Thyroid gland (tissue), 4 donors: ENCODE measurements at regions not wholly inside any gene's neighbourhood (a gene's known extent, or its start where the extent isn't known, plus 50 kb on each side); places are given as distances from the start of the nearest gene placed in this dataset.

ENCODE experiments used
- DNase-seq, 2 donors: peaks; one replicate each; pipeline ENCODE4 v3.0.0-alpha.2; 2019
- H3K27ac ChIP-seq, 3 donors: fragments of 200-600 bp; sonication (generic); 1 replicate in 2 of 3; 2 replicates in 1 of 3; pipeline ENCODE4 v1.5.1; 2016 to 2019; ENCODE audit warnings: mild to moderate bottlenecking in 1 of 3, moderate library complexity in 1 of 3
- H3K27me3 ChIP-seq: fragments of 200-600 bp; sonication (generic); one replicate; pipeline ENCODE4 v1.5.1; 2019
- H3K36me3 ChIP-seq, 2 donors: fragments of 200-600 bp; sonication (generic); one replicate each; pipeline ENCODE4 v1.5.1; 2016 to 2019
- H3K4me1 ChIP-seq, 2 donors: fragments of 200-600 bp; sonication (generic); one replicate each; pipeline ENCODE4 v1.5.1; 2017 to 2019
- H3K4me3 ChIP-seq, 3 donors: fragments of 200-600 bp; sonication (generic); replicated peaks in 1 of 3; 1 replicate in 2 of 3; 2 replicates in 1 of 3; pipeline ENCODE4 v1.5.1; 2016; ENCODE audit warnings: mild to moderate bottlenecking in 1 of 3
- H3K9me3 ChIP-seq: fragments of 200-600 bp; sonication (generic); one replicate; pipeline ENCODE4 v1.5.1; 2017
- POLR2A ChIP-seq, 2 donors: fragments of 450-650 bp; IDR thresholded peaks; one replicate each; pipeline ENCODE4 v1.6.1; 2017; ENCODE audit warnings: antibody characterized with exemption in 2 of 2, mild to moderate bottlenecking in 2 of 2, moderate library complexity in 1 of 2
- WGBS, 2 donors: methylation state at CpG; one replicate each; pipeline ENCODE4 v1.1.5; 2017; 5-methylcytosine and 5-hydroxymethylcytosine counted together
- intact Hi-C: fragments of 100-400 bp; cut with DNase I; formaldehyde crosslinking; loops from one replicate; pipeline ENCODE4 v1.15.1; 2023
- TF ChIP-seq, protein P1 (sequence below), 6 experiments: fragments of 200-600 bp in 3 of 6; fragments of 450-650 bp in 3 of 6; sonication (generic) in 3 of 6; IDR thresholded peaks; one replicate each; pipeline ENCODE4 v1.5.1; 2016 to 2019; ENCODE audit warnings: antibody characterized with exemption in 6 of 6, mild to moderate bottlenecking in 2 of 6, inconsistent platforms in 1 of 6, moderate library complexity in 1 of 6

- Histone ChIP-seq H3K9me3 (no peaks in the 10 kb centered on the region), H3K4me3 (no peak overlapping the region), H3K27me3 (no peaks in the 10 kb centered on the region), H3K4me1 (no peaks in the 10 kb centered on the region), H3K36me3 (no peaks in the 10 kb centered on the region), H3K27ac (no peak overlapping the region)
- no peak for TF ChIP-seq POLR2A (IDR thresholded peaks at IDR 0.05)
- TF ChIP-seq, protein P1, sequence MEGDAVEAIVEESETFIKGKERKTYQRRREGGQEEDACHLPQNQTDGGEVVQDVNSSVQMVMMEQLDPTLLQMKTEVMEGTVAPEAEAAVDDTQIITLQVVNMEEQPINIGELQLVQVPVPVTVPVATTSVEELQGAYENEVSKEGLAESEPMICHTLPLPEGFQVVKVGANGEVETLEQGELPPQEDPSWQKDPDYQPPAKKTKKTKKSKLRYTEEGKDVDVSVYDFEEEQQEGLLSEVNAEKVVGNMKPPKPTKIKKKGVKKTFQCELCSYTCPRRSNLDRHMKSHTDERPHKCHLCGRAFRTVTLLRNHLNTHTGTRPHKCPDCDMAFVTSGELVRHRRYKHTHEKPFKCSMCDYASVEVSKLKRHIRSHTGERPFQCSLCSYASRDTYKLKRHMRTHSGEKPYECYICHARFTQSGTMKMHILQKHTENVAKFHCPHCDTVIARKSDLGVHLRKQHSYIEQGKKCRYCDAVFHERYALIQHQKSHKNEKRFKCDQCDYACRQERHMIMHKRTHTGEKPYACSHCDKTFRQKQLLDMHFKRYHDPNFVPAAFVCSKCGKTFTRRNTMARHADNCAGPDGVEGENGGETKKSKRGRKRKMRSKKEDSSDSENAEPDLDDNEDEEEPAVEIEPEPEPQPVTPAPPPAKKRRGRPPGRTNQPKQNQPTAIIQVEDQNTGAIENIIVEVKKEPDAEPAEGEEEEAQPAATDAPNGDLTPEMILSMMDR (IDR thresholded peaks at IDR 0.05): no peak
- no peak for DNase-seq
- intact Hi-C loops: no loop called here
Measured at GRCh38 chr4:23463071-23463470, 426.8 kb downstream of the PPARGC1A start.

GRCh38 chr4:23458054-23458453 is 431.8 kb downstream of the PPARGC1A start:
- intact Hi-C loops: no loop called here
- no peaks in the 10 kb centered on the region for H3K36me3 ChIP-seq
- 77 to 79% methylated on average over 1 of the region's 1 CpG for WGBS, 2 donors
- DNase-seq: no peak
- TF ChIP-seq, protein P1 (IDR thresholded peaks at IDR 0.05): no peak
- TF ChIP-seq POLR2A (IDR thresholded peaks at IDR 0.05): no peak
- H3K27ac ChIP-seq: no peak overlapping the region
- H3K4me1 ChIP-seq: no peaks in the 10 kb centered on the region
- H3K9me3 ChIP-seq: no peaks in the 10 kb centered on the region
- no peak overlapping the region for H3K4me3 ChIP-seq
- H3K27me3 ChIP-seq: no peaks in the 10 kb centered on the region

DNA sequence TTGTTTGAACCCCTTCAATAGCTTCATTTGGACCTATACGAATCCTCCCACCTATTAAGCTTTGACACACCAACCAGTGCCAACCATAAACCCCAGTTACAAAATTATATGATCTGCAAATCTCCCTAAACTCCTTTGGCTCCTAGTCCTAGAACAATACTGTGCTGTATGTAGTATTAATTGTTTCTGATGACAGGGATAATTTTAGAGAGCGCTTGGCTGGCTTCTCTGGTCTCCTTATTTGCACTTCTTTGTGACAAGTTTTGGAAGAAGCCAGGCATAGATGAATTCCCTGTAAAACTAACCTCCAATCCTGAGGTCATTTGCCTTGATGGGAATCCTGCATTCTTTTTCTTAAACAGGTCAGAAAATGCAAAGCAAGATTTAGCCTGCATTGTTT is 433.0 kb downstream of the PPARGC1A start:
- no peaks in the 10 kb centered on the region for H3K9me3 ChIP-seq
- H3K27ac ChIP-seq: no peak overlapping the region
- no peak for TF ChIP-seq POLR2A (IDR thresholded peaks at IDR 0.05)
- TF ChIP-seq, protein P1 (IDR thresholded peaks at IDR 0.05): no peak
- no peaks in the 10 kb centered on the region for H3K27me3 ChIP-seq
- intact Hi-C loops: no loop called here
- DNase-seq: no peak
- no peak overlapping the region for H3K4me3 ChIP-seq
- WGBS, 2 donors: 84 to 90% methylated on average over 2 of the region's 2 CpGs
- no peaks in the 10 kb centered on the region for H3K4me1 ChIP-seq
- H3K36me3 ChIP-seq: no peaks in the 10 kb centered on the region

DNA sequence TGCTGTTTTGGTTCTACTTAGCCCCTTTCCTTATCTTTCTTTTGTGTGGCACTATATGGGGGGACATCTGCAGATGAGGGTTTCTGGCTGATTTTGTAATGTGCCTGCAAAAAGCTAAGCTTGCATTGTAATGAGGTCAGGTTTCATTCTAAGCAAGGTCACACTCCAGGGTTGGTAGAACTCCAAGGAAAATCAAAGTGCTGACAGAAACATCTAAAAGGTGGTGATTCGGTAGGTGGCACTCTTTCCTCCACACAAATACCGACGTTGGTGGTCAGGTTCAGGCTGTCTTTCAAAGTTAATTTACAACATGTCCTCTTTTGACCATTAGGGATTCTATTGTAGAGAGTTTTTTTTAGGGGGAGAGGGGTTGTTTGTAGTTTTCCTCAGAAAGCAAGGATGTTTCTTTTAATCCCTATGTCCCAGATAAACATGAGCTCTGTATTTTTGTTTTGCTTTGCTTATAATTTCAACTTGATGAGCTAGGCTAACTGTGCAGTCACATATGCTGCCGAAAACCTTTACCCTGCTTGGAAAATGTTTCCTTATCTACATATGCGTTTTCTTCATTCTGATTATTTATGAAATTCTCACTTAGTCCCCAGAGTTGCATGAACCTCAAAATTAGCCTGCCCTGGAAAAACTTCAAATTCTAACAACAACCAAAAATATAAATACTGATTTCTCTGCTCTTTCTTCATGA is 434.2 kb downstream of the PPARGC1A start:
- Histone ChIP-seq H3K9me3 (no peaks in the 10 kb centered on the region), H3K4me1 (no peaks in the 10 kb centered on the region), H3K4me3 (no peak overlapping the region), H3K27me3 (no peaks in the 10 kb centered on the region), H3K36me3 (no peaks in the 10 kb centered on the region), H3K27ac (no peak overlapping the region)
- DNase-seq: peak; percentile 5 to 17
- no peak for TF ChIP-seq POLR2A (IDR thresholded peaks at IDR 0.05)
- TF ChIP-seq, protein P1 (IDR thresholded peaks at IDR 0.05): peak in 2 of 6 experiments; percentile 33 to 35
- 25 to 36% methylated on average over 5 of the region's 5 CpGs for WGBS, 2 donors
- intact Hi-C loops: no loop called here

DNA sequence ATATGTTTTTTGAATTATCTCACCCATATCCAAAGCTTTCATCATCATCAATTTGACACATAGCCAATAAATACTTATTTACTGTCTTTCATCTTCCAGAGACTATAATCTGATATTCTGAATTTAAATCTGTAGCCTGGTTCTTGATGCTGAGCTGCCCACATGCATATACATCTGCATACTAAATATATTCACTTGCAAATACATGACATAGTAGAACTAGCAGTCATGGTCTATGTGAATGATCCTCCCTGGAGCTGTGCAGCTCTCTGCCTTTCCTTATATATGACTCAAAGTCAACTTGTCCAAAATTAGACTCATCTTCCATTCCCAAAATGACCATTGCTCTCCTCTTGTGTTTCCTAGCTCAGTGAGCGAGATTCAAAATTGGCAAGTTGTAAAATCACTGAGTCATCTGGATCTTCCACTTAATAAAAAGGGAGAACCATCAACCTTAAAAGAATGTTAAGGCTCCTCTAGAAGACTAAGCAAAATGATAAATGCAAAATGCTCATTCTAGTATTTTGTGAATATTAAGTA is 448.2 kb downstream of the PPARGC1A start:
- TF ChIP-seq, protein P1 (IDR thresholded peaks at IDR 0.05): no peak
- no peak for TF ChIP-seq POLR2A (IDR thresholded peaks at IDR 0.05)
- H3K27ac ChIP-seq: no peak overlapping the region
- H3K4me3 ChIP-seq: no peak overlapping the region
- H3K9me3 ChIP-seq: no peaks in the 10 kb centered on the region
- H3K36me3 ChIP-seq: no peaks in the 10 kb centered on the region
- no peaks in the 10 kb centered on the region for H3K27me3 ChIP-seq
- DNase-seq: no peak
- intact Hi-C loops: no loop called here
- H3K4me1 ChIP-seq: no peaks in the 10 kb centered on the region
- whole genome bisulfite sequencing, 2 donors: 82 to 90% methylated on average over 1 of the region's 1 CpG
